Breast epithelium (tissue), 4 donors: ENCODE measurements at regions not wholly inside any gene's neighbourhood (a gene's known extent, or its start where the extent isn't known, plus 50 kb on each side); places are given as distances from the start of the nearest gene placed in this dataset.
A peak's percentile ranks its signal among the peaks of the same experiment; 100 is the strongest.

ENCODE experiments used
- DNase-seq, 2 donors: peaks; one replicate each; pipeline ENCODE4 v3.0.0-alpha.2; 2019; ENCODE audit warnings: low spot score in 2 of 2
- H3K27ac ChIP-seq, 2 donors: fragments of 200-600 bp; sonication (generic) in 1 of 2; one replicate each; pipeline ENCODE4 v1.5.1; 2016 to 2019; ENCODE audit warnings: mild to moderate bottlenecking in 1 of 2
- H3K27me3 ChIP-seq, 2 donors: fragments of 200-600 bp; sonication (generic) in 1 of 2; one replicate each; pipeline versions ENCODE4 v1.5.1 to v1.6.0; 2017 to 2019; ENCODE audit warnings: control low read depth in 1 of 2, mild to moderate bottlenecking in 1 of 2
- H3K36me3 ChIP-seq: fragments of 200-600 bp; one replicate; pipeline ENCODE4 v1.5.1; 2019
- H3K4me1 ChIP-seq, 2 donors: fragments of 200-600 bp; sonication (generic); one replicate each; pipeline ENCODE4 v1.5.1; 2016 to 2019; ENCODE audit warnings: control low read depth in 1 of 2
- H3K4me3 ChIP-seq, 3 donors: fragments of 200-600 bp; sonication (generic); 1 replicate in 2 of 3; 2 replicates in 1 of 3; pipeline ENCODE4 v1.5.1; 2016 to 2019; ENCODE audit warnings: mild to moderate bottlenecking in 3 of 3, moderate library complexity in 2 of 3
- H3K9me3 ChIP-seq, 2 donors: fragments of 200-600 bp; sonication (generic) in 1 of 2; one replicate each; pipeline ENCODE4 v1.5.1; 2016 to 2019; ENCODE audit warnings: control low read depth in 1 of 2
- POLR2A ChIP-seq: fragments of 450-650 bp; IDR thresholded peaks from one replicate; pipeline ENCODE4 v1.6.1; 2016; ENCODE audit warnings: antibody characterized with exemption, mild to moderate bottlenecking, moderate library complexity
- POLR2AphosphoS5 ChIP-seq, 3 donors: sonication (generic); formaldehyde crosslinking; IDR thresholded peaks; one replicate each; pipeline ENCODE4 v1.6.1; 2017; ENCODE audit warnings: antibody characterized with exemption in 3 of 3
- intact Hi-C: fragments of 100-400 bp; cut with DNase I; formaldehyde crosslinking; loops from one replicate; pipeline ENCODE4 v1.15.1; 2023; ENCODE audit warnings: low total_unique reads
- TF ChIP-seq, protein P1 (sequence below), 3 donors: fragments of 450-650 bp; IDR thresholded peaks; one replicate each; pipeline ENCODE4 v1.5.1; 2016 to 2017; ENCODE audit warnings: antibody characterized with exemption in 3 of 3, mild to moderate bottlenecking in 3 of 3, moderate library complexity in 3 of 3

- Histone ChIP-seq H3K4me3 (no peak overlapping the region), H3K4me1 (no peaks in the 10 kb centered on the region), H3K36me3 (no peaks in the 10 kb centered on the region), H3K27me3 (no peaks in the 10 kb centered on the region), H3K9me3 (no peaks in the 10 kb centered on the region), H3K27ac (no peak overlapping the region)
- intact Hi-C loops = no loop called here
- TF ChIP-seq, protein P1, sequence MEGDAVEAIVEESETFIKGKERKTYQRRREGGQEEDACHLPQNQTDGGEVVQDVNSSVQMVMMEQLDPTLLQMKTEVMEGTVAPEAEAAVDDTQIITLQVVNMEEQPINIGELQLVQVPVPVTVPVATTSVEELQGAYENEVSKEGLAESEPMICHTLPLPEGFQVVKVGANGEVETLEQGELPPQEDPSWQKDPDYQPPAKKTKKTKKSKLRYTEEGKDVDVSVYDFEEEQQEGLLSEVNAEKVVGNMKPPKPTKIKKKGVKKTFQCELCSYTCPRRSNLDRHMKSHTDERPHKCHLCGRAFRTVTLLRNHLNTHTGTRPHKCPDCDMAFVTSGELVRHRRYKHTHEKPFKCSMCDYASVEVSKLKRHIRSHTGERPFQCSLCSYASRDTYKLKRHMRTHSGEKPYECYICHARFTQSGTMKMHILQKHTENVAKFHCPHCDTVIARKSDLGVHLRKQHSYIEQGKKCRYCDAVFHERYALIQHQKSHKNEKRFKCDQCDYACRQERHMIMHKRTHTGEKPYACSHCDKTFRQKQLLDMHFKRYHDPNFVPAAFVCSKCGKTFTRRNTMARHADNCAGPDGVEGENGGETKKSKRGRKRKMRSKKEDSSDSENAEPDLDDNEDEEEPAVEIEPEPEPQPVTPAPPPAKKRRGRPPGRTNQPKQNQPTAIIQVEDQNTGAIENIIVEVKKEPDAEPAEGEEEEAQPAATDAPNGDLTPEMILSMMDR (IDR thresholded peaks at IDR 0.05) = no peak
- TF ChIP-seq POLR2AphosphoS5 (IDR thresholded peaks at IDR 0.05) (no peak), POLR2A (no peak)
- no peak for DNase-seq
Observed at GRCh38 chr11:122509899-122510298, 145.6 kb upstream of the UBASH3B start.

DNA sequence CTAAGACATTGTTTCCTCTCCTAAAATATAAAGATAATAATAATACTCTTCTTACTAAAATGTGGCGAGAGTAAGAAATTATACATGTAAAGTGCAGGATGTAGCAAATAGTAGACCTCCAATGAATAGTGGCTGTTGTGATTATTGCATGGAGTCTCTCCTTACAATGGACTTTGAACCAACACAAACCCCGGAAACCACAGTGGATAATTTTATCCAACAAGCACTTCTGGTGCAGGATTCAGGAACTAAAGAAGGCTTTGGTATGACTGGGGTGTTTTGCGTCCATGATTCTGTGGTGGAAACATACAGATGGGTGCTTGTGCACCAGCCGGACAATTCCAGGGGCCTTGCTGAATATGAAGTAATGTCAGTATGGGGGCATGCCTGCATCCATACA, 146.4 kb upstream of the UBASH3B start:
- TF ChIP-seq, protein P1 (IDR thresholded peaks at IDR 0.05) = no peak
- TF ChIP-seq POLR2A (no peak), POLR2AphosphoS5 (IDR thresholded peaks at IDR 0.05) (no peak)
- H3K27ac ChIP-seq = no peak overlapping the region
- no peaks in the 10 kb centered on the region for H3K36me3 ChIP-seq
- no peaks in the 10 kb centered on the region for H3K27me3 ChIP-seq
- intact Hi-C loops = no loop called here
- no peak for DNase-seq
- H3K4me1 ChIP-seq = no peaks in the 10 kb centered on the region
- H3K9me3 ChIP-seq = no peaks in the 10 kb centered on the region
- no peak overlapping the region for H3K4me3 ChIP-seq

DNA sequence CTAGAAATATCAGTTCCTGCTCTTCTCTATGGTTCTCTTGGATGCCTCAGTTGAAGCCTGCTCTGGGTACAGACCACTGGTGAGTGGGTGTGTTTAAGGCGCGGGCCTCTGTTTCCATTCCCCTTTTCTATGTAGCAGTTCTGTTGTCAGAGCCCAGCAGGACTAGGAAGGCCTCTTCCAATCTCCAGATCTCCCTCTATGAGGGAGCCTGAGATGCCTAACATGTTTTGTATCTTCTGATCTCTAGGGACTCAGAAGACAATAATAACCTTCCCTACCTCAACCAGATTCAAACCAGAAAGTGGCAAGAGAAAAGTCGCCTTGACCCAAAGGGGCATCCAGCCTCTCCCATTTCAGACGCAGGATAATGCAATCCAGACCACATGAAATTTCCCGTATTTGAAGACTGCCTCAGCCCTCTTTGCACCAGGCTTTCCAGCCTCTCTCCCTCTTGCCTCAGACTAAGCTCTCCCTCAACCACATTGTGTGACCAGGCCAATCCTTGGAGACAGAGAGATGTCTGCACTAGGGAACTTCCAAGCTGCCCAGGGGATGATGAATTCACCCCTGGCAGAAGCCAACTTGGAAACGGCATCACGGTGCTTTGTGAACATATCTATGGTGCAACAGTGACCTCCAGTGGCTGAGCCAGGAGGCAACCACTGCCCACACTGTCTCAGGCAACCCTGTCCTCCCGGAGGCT, 150.1 kb upstream of the UBASH3B start:
- peak; percentile 72 to 93 (median 89) for TF ChIP-seq POLR2AphosphoS5 (IDR thresholded peaks at IDR 0.05)
- TF ChIP-seq POLR2A = no peak
- TF ChIP-seq, protein P1 (IDR thresholded peaks at IDR 0.05) = peak in 2 of 3 donors; percentile 77 to 86
- Histone ChIP-seq H3K36me3 (no peaks in the 10 kb centered on the region), H3K4me3 (no peak overlapping the region), H3K27ac (peak overlapping the region in 1 of 2 donors; percentile 56), H3K4me1 (no peaks in the 10 kb centered on the region), H3K9me3 (no peaks in the 10 kb centered on the region), H3K27me3 (no peaks in the 10 kb centered on the region)
- intact Hi-C loops = no loop called here
- peak; percentile 79 to 80 for DNase-seq

GRCh38 chr11:122494221-122494620, 161.3 kb upstream of the UBASH3B start:
- TF ChIP-seq, protein P1 (IDR thresholded peaks at IDR 0.05) = no peak
- TF ChIP-seq POLR2A = no peak
- Histone ChIP-seq H3K36me3 (no peaks in the 10 kb centered on the region), H3K4me1 (no peaks in the 10 kb centered on the region), H3K27ac (no peak overlapping the region), H3K27me3 (no peaks in the 10 kb centered on the region), H3K4me3 (no peak overlapping the region), H3K9me3 (no peaks in the 10 kb centered on the region)
- intact Hi-C loops = no loop called here
- no peak for DNase-seq

- Histone ChIP-seq H3K27me3 (no peaks in the 10 kb centered on the region), H3K36me3 (no peaks in the 10 kb centered on the region), H3K9me3 (no peaks in the 10 kb centered on the region), H3K4me3 (no peak overlapping the region), H3K4me1 (no peaks in the 10 kb centered on the region), H3K27ac (peak overlapping the region; percentile 6 to 21)
- intact Hi-C loops = no loop called here
- TF ChIP-seq, protein P1 (IDR thresholded peaks at IDR 0.05) = no peak
- TF ChIP-seq POLR2AphosphoS5 (IDR thresholded peaks at IDR 0.05) = peak in 1 of 3 donors; percentile 23
- DNase-seq = peak in 1 of 2 donors; percentile 27
Observed at GRCh38 chr11:122491509-122491908, 164.0 kb upstream of the UBASH3B start.
